OCI-LY3 (cell line): ENCODE measurements at regions not wholly inside any gene's neighbourhood (a gene's known extent, or its start where the extent isn't known, plus 50 kb on each side); places are given as distances from the start of the nearest gene placed in this dataset.

Experiments used
- EZH2phosphoT487 ChIP-seq: fragments of 200-600 bp; shearing (Covaris generic); IDR thresholded peaks from 2 replicates; pipeline ENCODE4 v1.6.1; 2018; ENCODE audit warnings: antibody characterized with exemption, mixed run types, low read depth
- TF ChIP-seq, protein P1 (sequence below): fragments of 200-600, 300-600 bp; sonication (generic); IDR thresholded peaks from 2 replicates; pipeline ENCODE4 v1.5.1; 2014; ENCODE audit warnings: antibody characterized with exemption, low read length, low read depth

GRCh38 chr20:53794529-53795115 lies 201.0 kb upstream of the ZNF217 start:
- TF ChIP-seq, protein P1, sequence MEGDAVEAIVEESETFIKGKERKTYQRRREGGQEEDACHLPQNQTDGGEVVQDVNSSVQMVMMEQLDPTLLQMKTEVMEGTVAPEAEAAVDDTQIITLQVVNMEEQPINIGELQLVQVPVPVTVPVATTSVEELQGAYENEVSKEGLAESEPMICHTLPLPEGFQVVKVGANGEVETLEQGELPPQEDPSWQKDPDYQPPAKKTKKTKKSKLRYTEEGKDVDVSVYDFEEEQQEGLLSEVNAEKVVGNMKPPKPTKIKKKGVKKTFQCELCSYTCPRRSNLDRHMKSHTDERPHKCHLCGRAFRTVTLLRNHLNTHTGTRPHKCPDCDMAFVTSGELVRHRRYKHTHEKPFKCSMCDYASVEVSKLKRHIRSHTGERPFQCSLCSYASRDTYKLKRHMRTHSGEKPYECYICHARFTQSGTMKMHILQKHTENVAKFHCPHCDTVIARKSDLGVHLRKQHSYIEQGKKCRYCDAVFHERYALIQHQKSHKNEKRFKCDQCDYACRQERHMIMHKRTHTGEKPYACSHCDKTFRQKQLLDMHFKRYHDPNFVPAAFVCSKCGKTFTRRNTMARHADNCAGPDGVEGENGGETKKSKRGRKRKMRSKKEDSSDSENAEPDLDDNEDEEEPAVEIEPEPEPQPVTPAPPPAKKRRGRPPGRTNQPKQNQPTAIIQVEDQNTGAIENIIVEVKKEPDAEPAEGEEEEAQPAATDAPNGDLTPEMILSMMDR = no peak
- TF ChIP-seq EZH2phosphoT487 = no peak
